ENCODE measurements at regions not wholly inside any gene's neighbourhood (a gene's known extent, or its start where the extent isn't known, plus 50 kb on each side); places are given as distances from the start of the nearest gene placed in this dataset.

GRCh38 chr18:33854086-33854826 lies 276.2 kb downstream of the ASXL3 start:
- 78 to 86% methylated on average over 4 of the region's 4 CpGs for WGBS, 2 donors
- TF ChIP-seq POLR2A (IDR thresholded peaks at IDR 0.05), result no peak
- TF ChIP-seq, protein P1, sequence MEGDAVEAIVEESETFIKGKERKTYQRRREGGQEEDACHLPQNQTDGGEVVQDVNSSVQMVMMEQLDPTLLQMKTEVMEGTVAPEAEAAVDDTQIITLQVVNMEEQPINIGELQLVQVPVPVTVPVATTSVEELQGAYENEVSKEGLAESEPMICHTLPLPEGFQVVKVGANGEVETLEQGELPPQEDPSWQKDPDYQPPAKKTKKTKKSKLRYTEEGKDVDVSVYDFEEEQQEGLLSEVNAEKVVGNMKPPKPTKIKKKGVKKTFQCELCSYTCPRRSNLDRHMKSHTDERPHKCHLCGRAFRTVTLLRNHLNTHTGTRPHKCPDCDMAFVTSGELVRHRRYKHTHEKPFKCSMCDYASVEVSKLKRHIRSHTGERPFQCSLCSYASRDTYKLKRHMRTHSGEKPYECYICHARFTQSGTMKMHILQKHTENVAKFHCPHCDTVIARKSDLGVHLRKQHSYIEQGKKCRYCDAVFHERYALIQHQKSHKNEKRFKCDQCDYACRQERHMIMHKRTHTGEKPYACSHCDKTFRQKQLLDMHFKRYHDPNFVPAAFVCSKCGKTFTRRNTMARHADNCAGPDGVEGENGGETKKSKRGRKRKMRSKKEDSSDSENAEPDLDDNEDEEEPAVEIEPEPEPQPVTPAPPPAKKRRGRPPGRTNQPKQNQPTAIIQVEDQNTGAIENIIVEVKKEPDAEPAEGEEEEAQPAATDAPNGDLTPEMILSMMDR (IDR thresholded peaks at IDR 0.05), result no peak
- no peaks in the 10 kb centered on the region for H3K4me1 ChIP-seq
- H3K27me3 ChIP-seq, result no peaks in the 10 kb centered on the region
- H3K4me3 ChIP-seq, result no peak overlapping the region
- no peaks in the 10 kb centered on the region for H3K9me3 ChIP-seq
- no peaks in the 10 kb centered on the region for H3K36me3 ChIP-seq (ENCODE audit: low read depth, missing control alignments)
- intact Hi-C loops (cut with DNase I; ENCODE audit: low total_unique reads), result no loop called here
- DNase-seq, result no peak
- no peak overlapping the region for H3K27ac ChIP-seq

GRCh38 chr18:33853187-33853586 lies 275.2 kb downstream of the ASXL3 start:
- no peak overlapping the region for H3K27ac ChIP-seq
- no peaks in the 10 kb centered on the region for H3K27me3 ChIP-seq
- DNase-seq, result no peak
- 88 to 89% methylated on average over 6 of the region's 6 CpGs for WGBS, 2 donors
- H3K4me1 ChIP-seq, result no peaks in the 10 kb centered on the region
- TF ChIP-seq, protein P1 (IDR thresholded peaks at IDR 0.05), result no peak
- TF ChIP-seq POLR2A (IDR thresholded peaks at IDR 0.05), result no peak
- intact Hi-C loops (cut with DNase I; ENCODE audit: low total_unique reads), result no loop called here
- H3K36me3 ChIP-seq (ENCODE audit: low read depth, missing control alignments), result no peaks in the 10 kb centered on the region
- H3K9me3 ChIP-seq, result no peaks in the 10 kb centered on the region
- H3K4me3 ChIP-seq, result no peak overlapping the region

DNA sequence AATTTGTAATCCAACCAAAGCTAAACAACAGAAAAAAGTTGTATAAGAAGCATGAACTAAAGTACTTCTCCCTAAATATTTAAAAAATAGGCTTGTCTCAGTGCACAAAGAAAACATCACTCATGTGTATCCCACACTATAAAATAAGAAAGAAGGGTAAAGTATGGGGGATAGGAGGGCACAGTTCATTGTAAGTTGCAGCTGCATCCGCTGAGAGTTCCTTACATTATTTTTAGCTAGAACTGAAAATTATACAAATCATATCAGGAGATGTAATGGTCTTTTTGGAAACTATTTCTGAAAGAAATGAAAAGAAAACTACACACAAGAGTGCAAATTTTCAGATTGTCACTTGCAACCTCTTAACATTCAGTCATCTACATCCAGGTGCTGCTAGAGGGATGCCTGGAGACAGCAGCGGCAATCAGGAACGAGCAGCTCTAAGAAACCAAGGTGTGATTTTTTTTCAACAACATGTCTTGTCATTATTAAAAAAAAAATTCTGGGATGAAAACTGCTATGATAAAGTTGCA lies 273.6 kb downstream of the ASXL3 start:
- Histone ChIP-seq H3K27me3 (no peaks in the 10 kb centered on the region), H3K27ac (no peak overlapping the region), H3K36me3 (ENCODE audit: low read depth, missing control alignments) (no peaks in the 10 kb centered on the region), H3K9me3 (no peaks in the 10 kb centered on the region), H3K4me1 (no peaks in the 10 kb centered on the region), H3K4me3 (no peak overlapping the region)
- 93 to 98% methylated on average over 3 of the region's 3 CpGs for WGBS, 2 donors
- no peak for TF ChIP-seq POLR2A (IDR thresholded peaks at IDR 0.05)
- TF ChIP-seq, protein P1 (IDR thresholded peaks at IDR 0.05), result no peak
- intact Hi-C loops (cut with DNase I; ENCODE audit: low total_unique reads), result no loop called here
- DNase-seq, result no peak

- no peaks in the 10 kb centered on the region for H3K4me1 ChIP-seq
- no peaks in the 10 kb centered on the region for H3K27me3 ChIP-seq
- 54 to 55% methylated on average over 4 of the region's 4 CpGs for WGBS, 2 donors
- no peak for DNase-seq
- no peak for TF ChIP-seq POLR2A (IDR thresholded peaks at IDR 0.05)
- TF ChIP-seq, protein P1 (IDR thresholded peaks at IDR 0.05), result no peak
- H3K27ac ChIP-seq, result no peak overlapping the region
- H3K9me3 ChIP-seq, result no peaks in the 10 kb centered on the region
- intact Hi-C loops (cut with DNase I; ENCODE audit: low total_unique reads), result no loop called here
- no peaks in the 10 kb centered on the region for H3K36me3 ChIP-seq (ENCODE audit: low read depth, missing control alignments)
- no peak overlapping the region for H3K4me3 ChIP-seq
Measured at GRCh38 chr18:33849731-33850130, 271.7 kb downstream of the ASXL3 start.

DNA sequence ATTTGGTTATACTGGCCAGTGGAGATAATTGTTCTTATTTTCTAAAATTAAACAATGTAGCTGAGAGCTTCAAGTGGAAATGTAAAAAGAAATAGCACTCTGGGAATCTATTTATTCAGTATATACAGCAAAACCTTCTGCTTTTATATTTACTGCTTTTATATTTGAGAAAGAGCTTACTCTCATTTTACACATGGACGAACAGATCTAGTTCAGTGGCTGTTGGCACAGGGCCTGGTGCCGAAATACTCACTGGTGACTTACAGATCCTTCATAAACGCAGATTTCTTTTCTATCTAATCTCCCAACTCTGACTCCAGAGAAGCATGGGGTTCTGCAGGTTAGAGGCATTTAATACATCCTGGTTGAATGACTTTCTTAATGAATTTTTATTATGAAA lies 266.2 kb downstream of the ASXL3 start:
- no peaks in the 10 kb centered on the region for H3K27me3 ChIP-seq
- H3K27ac ChIP-seq, result no peak overlapping the region
- H3K9me3 ChIP-seq, result no peaks in the 10 kb centered on the region
- intact Hi-C loops (cut with DNase I; ENCODE audit: low total_unique reads), result no loop called here
- no peaks in the 10 kb centered on the region for H3K36me3 ChIP-seq (ENCODE audit: low read depth, missing control alignments)
- WGBS, 2 donors, result 68 to 70% methylated on average over 3 of the region's 3 CpGs
- no peak overlapping the region for H3K4me3 ChIP-seq
- no peak for TF ChIP-seq POLR2A (IDR thresholded peaks at IDR 0.05)
- TF ChIP-seq, protein P1 (IDR thresholded peaks at IDR 0.05), result no peak
- no peaks in the 10 kb centered on the region for H3K4me1 ChIP-seq
- no peak for DNase-seq
